Endodermal cell (in vitro differentiated cells): ENCODE measurements at regions not wholly inside any gene's neighbourhood (a gene's known extent, or its start where the extent isn't known, plus 50 kb on each side); places are given as distances from the start of the nearest gene placed in this dataset.

Experiments
- DNase-seq: peaks from one replicate; pipeline ENCODE4 v3.0.0-alpha.2; 2017
- H3K27ac ChIP-seq: 2 replicates; pipeline ENCODE4 v1.5.1; 2013; ENCODE audit warnings: mild to moderate bottlenecking, low read depth, low read length, moderate library complexity
- H3K27me3 ChIP-seq: 2 replicates; pipeline ENCODE4 v1.6.1; 2013; ENCODE audit warnings: mild to moderate bottlenecking, low read length, moderate library complexity; ENCODE audit not compliant: insufficient read depth, control insufficient read depth, poor library complexity, severe bottlenecking
- H3K36me3 ChIP-seq: 2 replicates; pipeline ENCODE4 v1.7.0; 2013; ENCODE audit warnings: mild to moderate bottlenecking, low read length, moderate library complexity; ENCODE audit not compliant: control insufficient read depth, insufficient read depth
- H3K4me1 ChIP-seq: one replicate; pipeline ENCODE4 v1.7.0; 2013; ENCODE audit warnings: low read length; ENCODE audit not compliant: control insufficient read depth, insufficient read depth
- H3K4me3 ChIP-seq: 2 replicates; pipeline ENCODE4 v1.5.1; 2013; ENCODE audit warnings: mild to moderate bottlenecking, low read length, moderate library complexity
- H3K9ac ChIP-seq: 2 replicates; pipeline ENCODE4 v1.6.1; 2013; ENCODE audit warnings: mild to moderate bottlenecking, low read length, moderate library complexity; ENCODE audit not compliant: poor library complexity, severe bottlenecking; ENCODE audit errors: extremely low read depth
- H3K9me3 ChIP-seq: 2 replicates; pipeline ENCODE4 v1.6.1; 2013; ENCODE audit warnings: mild to moderate bottlenecking, low read length, moderate library complexity; ENCODE audit not compliant: control insufficient read depth
- H3K27ac Mint-ChIP-seq: 2 replicates; pipeline ENCODE4 v1.8.0; 2020; ENCODE audit warnings: mixed read lengths
- H3K27me3 Mint-ChIP-seq: 2 replicates; pipeline ENCODE4 v1.8.0; 2021; ENCODE audit warnings: mild to moderate bottlenecking, mixed read lengths; ENCODE audit not compliant: insufficient read depth
- H3K36me3 Mint-ChIP-seq: 2 replicates; pipeline ENCODE4 v1.8.0; 2020; ENCODE audit warnings: low read depth, mixed read lengths
- H3K4me1 Mint-ChIP-seq: 2 replicates; pipeline ENCODE4 v1.8.0; 2020; ENCODE audit warnings: mixed read lengths
- H3K4me3 Mint-ChIP-seq: 2 replicates; pipeline ENCODE4 v1.8.0; 2020; ENCODE audit warnings: mild to moderate bottlenecking, moderate library complexity, mixed read lengths
- H3K9me3 Mint-ChIP-seq: 2 replicates; pipeline ENCODE4 v1.8.0; 2020; ENCODE audit warnings: mild to moderate bottlenecking, mixed read lengths
- CTCF ChIP-seq: fragments of 200-600 bp; sonication (generic); conservative IDR thresholded peaks from 2 replicates; pipeline ENCODE4 v1.5.0; 2021; ENCODE audit warnings: antibody characterized with exemption, mild to moderate bottlenecking
- WGBS, 2 experiments: methylation state at CpG; one replicate each; pipeline versions ENCODE4 v1.1.5 to v1.1.7; 2013; ENCODE audit warnings: missing lambda C conversion rate in 2 of 2, mixed read lengths in 1 of 2; ENCODE audit not compliant: insufficient coverage in 1 of 2, insufficient read length in 1 of 2; 5-methylcytosine and 5-hydroxymethylcytosine counted together

- H3K4me3 Mint-ChIP-seq: no peak overlapping the region
- peaks cover 16% of the 10 kb centered on the region for H3K9me3 Mint-ChIP-seq
- TF ChIP-seq CTCF: no peak
- no peak overlapping the region for H3K27ac Mint-ChIP-seq
- Histone ChIP-seq H3K9me3 (peaks cover 6% of the 10 kb centered on the region), H3K27me3 (no peaks in the 10 kb centered on the region), H3K4me3 (no peak overlapping the region), H3K36me3 (no peaks in the 10 kb centered on the region), H3K9ac (no peak overlapping the region), H3K4me1 (no peaks in the 10 kb centered on the region), H3K27ac (no peak overlapping the region)
- H3K27me3 Mint-ChIP-seq: no peaks in the 10 kb centered on the region
- 91% methylated on average over 1 of the region's 1 CpG; no CpG with 5 or more reads in 1 of the 2 experiments for WGBS, 2 experiments
- no peaks in the 10 kb centered on the region for H3K4me1 Mint-ChIP-seq
- H3K36me3 Mint-ChIP-seq: no peaks in the 10 kb centered on the region
- DNase-seq: no peak
Measured at GRCh38 chr2:128807317-128807716, 488.6 kb upstream of the HS6ST1 start.

GRCh38 chr2:128808462-128809258 lies 490.0 kb upstream of the HS6ST1 start:
- Mint-ChIP-seq H3K27me3 (no peaks in the 10 kb centered on the region), H3K9me3 (peaks cover 17% of the 10 kb centered on the region), H3K4me3 (no peak overlapping the region), H3K4me1 (no peaks in the 10 kb centered on the region), H3K36me3 (no peaks in the 10 kb centered on the region), H3K27ac (no peak overlapping the region)
- Histone ChIP-seq H3K9me3 (peaks cover 6% of the 10 kb centered on the region), H3K36me3 (no peaks in the 10 kb centered on the region), H3K27me3 (no peaks in the 10 kb centered on the region), H3K27ac (no peak overlapping the region), H3K9ac (no peak overlapping the region), H3K4me3 (no peak overlapping the region), H3K4me1 (no peaks in the 10 kb centered on the region)
- 84 to 91% methylated on average over 3 to 5 of the region's 5 CpGs for WGBS, 2 experiments
- no peak for TF ChIP-seq CTCF
- peak; percentile 31 for DNase-seq

GRCh38 chr2:128809259-128809636 lies 490.6 kb upstream of the HS6ST1 start:
- H3K9me3 Mint-ChIP-seq: peaks cover 17% of the 10 kb centered on the region
- no peak overlapping the region for H3K27ac Mint-ChIP-seq
- H3K4me1 ChIP-seq: no peaks in the 10 kb centered on the region
- no peaks in the 10 kb centered on the region for H3K27me3 ChIP-seq
- no peak overlapping the region for H3K4me3 Mint-ChIP-seq
- H3K4me1 Mint-ChIP-seq: no peaks in the 10 kb centered on the region
- H3K4me3 ChIP-seq: no peak overlapping the region
- H3K9ac ChIP-seq: no peak overlapping the region
- H3K9me3 ChIP-seq: peaks cover 6% of the 10 kb centered on the region
- DNase-seq: no peak
- TF ChIP-seq CTCF: no peak
- H3K27me3 Mint-ChIP-seq: no peaks in the 10 kb centered on the region
- no peak overlapping the region for H3K27ac ChIP-seq
- no peaks in the 10 kb centered on the region for H3K36me3 ChIP-seq
- WGBS, 2 experiments: 87 to 92% methylated on average over 1 of the region's 1 CpG
- no peaks in the 10 kb centered on the region for H3K36me3 Mint-ChIP-seq
